Activated CD8-positive, alpha-beta memory T cell treated with anti-CD3 and anti-CD28 coated beads, Interleukin-2, amount 50 U/mL, for 24 hours (primary cell): ENCODE measurements at regions not wholly inside any gene's neighbourhood (a gene's known extent, or its start where the extent isn't known, plus 50 kb on each side); places are given as distances from the start of the nearest gene placed in this dataset.

Experiments
- DNase-seq: peaks from one replicate; pipeline ENCODE4 v3.0.0-alpha.2; 2020; ENCODE audit errors: extremely low read depth

GRCh38 chr16:85309656-85310587, 197.7 kb upstream of the CIBAR2 start:
- no peak for DNase-seq

DNA sequence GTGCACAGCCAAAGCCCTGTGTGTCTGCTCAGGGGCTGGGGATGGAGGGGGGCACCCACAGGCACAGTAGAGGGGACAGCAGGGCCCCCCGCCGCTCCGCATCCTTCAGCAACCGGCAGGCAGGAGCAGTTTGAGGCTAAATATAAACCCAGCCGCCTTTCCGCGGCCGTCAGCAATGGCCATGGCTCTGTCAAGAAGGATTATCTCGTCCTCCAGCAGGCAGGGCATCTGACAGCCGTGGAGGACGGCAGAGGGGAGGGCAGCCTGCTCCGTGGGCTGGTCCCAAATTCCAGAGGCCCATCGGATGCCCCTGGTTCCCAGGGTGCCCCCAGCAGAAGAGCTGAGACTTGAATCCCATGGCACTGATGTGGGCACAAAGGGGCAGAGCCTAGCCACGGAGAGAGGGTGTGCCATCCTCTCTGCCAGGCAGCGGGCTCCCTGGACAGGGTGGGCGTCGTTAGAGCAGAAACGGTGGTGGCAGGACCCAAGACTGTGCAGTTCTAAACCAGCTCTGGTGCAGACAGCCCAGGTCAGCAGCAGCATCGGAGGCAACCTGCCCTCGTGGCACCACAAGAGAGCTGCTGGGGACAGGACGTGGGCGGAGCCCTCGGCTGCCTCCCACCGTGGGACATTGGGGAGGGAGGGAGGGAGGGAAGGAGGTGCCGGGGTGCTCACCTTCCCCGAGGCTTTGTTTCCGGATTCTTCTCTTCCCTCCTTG, 198.8 kb upstream of the CIBAR2 start:
- no peak for DNase-seq

- no peak for DNase-seq
These were observed 199.5 kb upstream of the CIBAR2 start for GRCh38 chr16:85311741-85312140.

DNA sequence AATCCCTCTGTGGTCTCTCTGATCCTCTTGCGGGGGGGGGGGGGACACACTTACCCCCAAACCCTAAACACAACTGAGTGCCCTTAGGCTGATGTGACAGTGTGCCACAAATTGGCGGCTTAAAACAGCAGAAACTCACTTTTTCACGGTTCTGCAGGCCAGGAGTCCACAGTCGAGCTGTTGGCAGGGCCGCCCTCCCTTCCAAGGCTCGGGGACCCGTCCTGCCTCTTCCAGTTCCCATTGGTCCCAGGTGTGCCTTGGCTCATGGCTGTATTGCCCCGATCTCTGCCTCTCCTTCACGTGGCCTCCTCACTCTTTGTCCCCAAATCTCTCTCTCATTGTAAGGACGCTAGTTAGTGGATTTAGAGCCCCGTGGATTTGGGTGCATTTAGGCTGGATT, 199.9 kb upstream of the CIBAR2 start:
- no peak for DNase-seq

GRCh38 chr16:85312642-85313525, 200.6 kb upstream of the CIBAR2 start:
- no peak for DNase-seq

- no peak for DNase-seq
These were observed 201.4 kb upstream of the CIBAR2 start for GRCh38 chr16:85313526-85314301.

DNA sequence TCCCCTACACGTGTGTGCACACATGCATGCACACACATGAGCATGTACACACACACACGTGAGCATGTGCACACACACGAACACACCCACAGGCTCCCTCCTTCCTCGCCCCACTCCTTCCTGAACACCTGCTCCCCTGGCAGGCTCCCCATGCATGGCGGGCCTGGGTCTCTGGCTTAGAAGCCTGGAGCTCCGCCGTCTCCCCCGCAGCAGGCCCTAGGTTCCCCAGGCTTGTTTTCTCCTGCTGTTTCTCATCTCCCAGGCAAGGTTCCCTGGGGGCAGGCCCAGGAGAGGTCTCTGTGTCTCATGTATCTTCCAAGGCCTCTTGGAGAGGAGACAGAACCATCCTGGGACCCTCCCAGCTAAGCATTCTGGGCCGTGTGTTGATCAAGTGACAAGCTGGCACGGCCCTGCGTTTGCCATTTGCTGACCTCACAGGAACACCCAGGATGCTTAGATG, 202.3 kb upstream of the CIBAR2 start:
- DNase-seq: no peak

- no peak for DNase-seq
These were observed 203.6 kb upstream of the CIBAR2 start for GRCh38 chr16:85315866-85316265.

DNA sequence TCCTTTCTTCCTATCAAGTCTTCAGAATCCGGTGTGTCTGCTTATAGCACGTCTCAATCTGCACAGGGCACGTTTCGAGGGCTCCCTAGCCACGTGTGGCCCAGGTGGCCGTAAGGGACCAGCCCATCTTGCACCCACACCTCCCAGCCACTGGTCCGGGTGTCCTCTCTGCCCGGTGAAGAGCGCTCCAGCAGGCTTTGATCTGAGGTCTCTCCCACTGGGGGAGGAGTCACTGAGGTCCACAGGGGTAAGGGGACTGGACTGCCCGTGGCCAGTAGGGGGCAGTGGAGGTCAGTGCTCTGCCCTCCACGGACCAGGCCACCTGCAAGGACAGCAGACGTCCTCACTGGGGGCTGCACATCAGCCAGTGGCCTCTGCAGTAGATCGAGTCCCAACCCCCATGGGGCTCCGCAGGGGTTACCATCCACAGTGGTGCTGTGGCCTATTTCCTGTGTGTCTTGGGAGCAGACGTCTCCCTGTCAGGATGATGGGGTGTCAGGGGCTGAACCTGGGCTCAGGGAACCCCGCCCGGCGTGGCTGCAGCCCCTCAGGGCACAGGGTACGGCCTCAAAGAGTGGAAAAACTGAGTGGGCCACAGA, 204.1 kb upstream of the CIBAR2 start:
- no peak for DNase-seq

DNA sequence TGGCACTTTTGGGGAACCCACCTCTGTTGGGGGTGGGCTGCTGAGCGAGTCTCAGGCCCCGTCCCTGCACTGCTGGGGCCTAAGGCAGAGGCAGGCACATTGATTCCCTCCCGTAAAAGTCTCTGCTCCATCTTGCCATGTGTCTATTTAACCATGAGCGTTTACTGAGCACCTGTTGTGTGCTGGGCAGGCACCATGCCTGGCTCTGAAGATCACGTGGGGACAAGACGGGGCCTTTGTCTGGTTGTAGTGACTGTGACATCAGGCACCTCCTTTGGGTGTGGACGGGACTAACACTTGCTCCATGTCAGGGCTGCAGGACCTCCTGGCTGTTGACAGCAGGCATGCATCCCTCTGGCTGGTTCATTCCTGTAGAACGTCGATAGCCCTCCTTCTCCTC, 204.7 kb upstream of the CIBAR2 start:
- DNase-seq: no peak

DNA sequence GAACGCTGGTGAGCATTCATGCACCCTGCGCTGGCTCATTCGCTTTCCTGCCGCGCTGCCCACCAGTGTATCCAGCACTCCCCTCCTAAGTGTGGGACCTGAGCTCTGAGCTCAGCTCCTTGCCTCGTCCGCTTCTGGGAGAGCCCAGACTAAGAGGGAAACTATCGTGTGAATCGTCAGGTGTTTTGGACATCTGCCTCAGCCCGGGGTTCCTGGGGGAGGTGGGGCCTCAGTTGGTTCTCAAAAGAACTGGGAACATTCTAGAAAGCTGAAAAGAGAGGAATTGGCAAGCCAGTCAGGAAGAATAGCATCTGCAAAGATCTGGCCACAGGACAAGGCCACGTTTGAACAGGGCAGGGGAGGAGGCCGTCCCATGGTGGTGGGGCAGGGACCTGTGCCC, 205.4 kb upstream of the CIBAR2 start:
- no peak for DNase-seq

- no peak for DNase-seq
These were observed 207.1 kb upstream of the CIBAR2 start for GRCh38 chr16:85319208-85319983.

DNA sequence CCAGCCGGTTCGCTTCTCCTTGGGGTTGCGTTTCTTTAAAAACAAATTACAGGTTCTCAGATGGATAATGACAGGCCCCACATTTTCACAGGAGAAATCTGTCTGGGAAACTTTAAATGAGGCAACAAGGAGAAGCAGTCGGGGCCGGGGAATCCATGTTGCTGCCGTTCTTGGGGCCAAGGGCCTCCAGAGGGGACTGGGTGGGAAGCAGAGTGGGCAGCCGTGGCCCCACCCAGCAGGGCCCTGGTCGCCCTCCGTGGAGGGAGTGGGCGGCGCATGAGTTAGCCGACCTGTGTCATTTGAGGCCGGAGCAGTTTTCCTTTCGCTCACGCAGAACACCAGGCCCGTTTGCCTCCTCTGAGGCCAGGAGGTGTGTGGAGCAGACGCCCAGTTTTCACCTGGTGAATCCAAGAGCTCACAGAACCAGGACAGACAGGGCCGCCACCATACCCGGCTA, 207.7 kb upstream of the CIBAR2 start:
- DNase-seq: no peak

- no peak for DNase-seq
These were observed 208.6 kb upstream of the CIBAR2 start for GRCh38 chr16:85320677-85321385.

DNA sequence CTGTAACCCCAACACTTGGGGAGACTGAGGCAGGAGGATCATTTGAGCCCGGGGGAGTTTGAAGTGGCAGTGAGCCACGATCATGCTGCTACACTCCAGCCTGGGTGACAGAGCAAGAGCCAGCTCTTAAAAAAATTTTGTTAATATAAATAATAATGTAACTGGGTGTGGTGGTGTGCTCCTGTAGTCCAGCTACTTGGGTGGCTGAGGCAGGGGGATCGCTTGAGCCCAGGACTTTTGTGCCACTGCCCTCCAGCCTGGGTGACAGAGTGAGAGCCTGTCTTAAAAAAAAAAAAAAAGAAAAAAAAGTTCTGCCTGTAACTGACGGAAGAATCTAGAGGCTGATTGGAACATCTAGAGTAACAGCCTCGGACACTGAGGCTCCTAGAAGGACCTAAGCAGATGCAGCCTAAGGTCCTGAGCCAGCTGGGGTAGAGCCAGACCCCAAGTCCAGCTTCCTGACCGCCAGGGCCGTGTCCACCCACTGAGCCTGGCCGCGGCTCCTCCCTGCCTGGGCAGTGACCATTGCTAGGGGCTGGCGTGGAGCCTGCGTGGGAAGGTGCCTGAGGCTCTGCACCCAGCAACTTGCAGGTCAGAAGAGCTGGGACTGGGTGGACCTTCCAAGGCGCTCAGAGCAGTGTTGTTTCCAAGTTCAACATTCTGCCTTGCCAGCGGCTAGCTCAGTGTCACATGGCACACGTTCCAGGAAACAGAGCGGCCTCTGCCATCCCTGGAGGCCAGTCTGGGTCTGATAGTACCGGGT, 209.4 kb upstream of the CIBAR2 start:
- DNase-seq: no peak

- DNase-seq: no peak
These were observed 211.1 kb upstream of the CIBAR2 start for GRCh38 chr16:85323230-85323960.

DNA sequence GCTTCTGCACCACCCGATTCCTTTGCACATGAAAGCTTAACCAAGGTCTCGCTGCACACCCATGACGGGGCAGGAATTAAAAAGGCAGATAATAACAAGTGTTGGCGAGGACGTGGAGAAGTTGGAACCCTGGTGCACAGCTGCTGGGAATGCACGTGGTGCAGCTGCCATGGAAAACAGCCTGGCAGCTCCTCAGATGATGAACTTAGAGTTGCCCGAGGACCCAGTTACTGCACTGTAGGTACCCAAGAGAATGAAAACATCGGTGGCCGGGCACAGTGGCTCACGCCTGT, 211.6 kb upstream of the CIBAR2 start:
- no peak for DNase-seq

- no peak for DNase-seq
These were observed 212.2 kb upstream of the CIBAR2 start for GRCh38 chr16:85324488-85324887.
